ENCODE measurements at regions not wholly inside any gene's neighbourhood (a gene's known extent, or its start where the extent isn't known, plus 50 kb on each side); places are given as distances from the start of the nearest gene placed in this dataset.

- Histone ChIP-seq H3K27me3 (ENCODE audit: control insufficient read depth, insufficient read depth, low read length) (no peaks in the 10 kb centered on the region), H4K20me1 (ENCODE audit: insufficient read depth, low read length) (no peaks in the 10 kb centered on the region), H4K5ac (ENCODE audit: low read depth, low read length) (no peak overlapping the region), H3K9me3 (ENCODE audit: control insufficient read depth, insufficient read depth, low read length) (no peaks in the 10 kb centered on the region), H3K27ac (ENCODE audit: insufficient read depth, low read length) (no peak overlapping the region), H3K14ac (replicated peaks; ENCODE audit: low read depth, low read length) (no peak overlapping the region), H3K4me2 (ENCODE audit: low read depth, low read length) (no peak overlapping the region), H3K18ac (ENCODE audit: low read depth, low read length) (no peak overlapping the region), H3K4me1 (ENCODE audit: control insufficient read depth, insufficient read depth, low read length) (peaks cover 2% of the 10 kb centered on the region), H3K36me3 (ENCODE audit: control insufficient read depth, insufficient read depth, low read length) (0 out of 2 replicates have a peak, but pooled peaks cover 3% of the 10 kb centered on the region), H3K9ac (ENCODE audit: low read depth, low read length) (no peak overlapping the region), H3K9me1 (ENCODE audit: insufficient read depth, low read length) (no peaks in the 10 kb centered on the region), H2BK20ac (ENCODE audit: low read depth, low read length) (no peak overlapping the region), H3K4ac (ENCODE audit: low read depth, low read length) (no peak overlapping the region), H3K79me1 (ENCODE audit: low read depth in 1 of 2, low read length in 2 of 2) (no peaks in the 10 kb centered on the region), H3K56ac (ENCODE audit: extremely low read depth, insufficient read depth, low read length) (no peak overlapping the region), H2BK120ac (ENCODE audit: low read depth, low read length) (no peak overlapping the region), H2AK9ac (replicated peaks; ENCODE audit: low read depth, low read length, poor library complexity) (no peak overlapping the region), H2AK5ac (ENCODE audit: low read depth, low read length) (no peak overlapping the region), H3K23ac (ENCODE audit: low read depth, low read length) (no peak overlapping the region), H2AFZ (replicated peaks; ENCODE audit: low read length, poor library complexity) (no peak overlapping the region), H4K8ac (ENCODE audit: low read depth in 2 of 2, low read length in 2 of 2) (no peak overlapping the region), H2BK5ac (ENCODE audit: low read depth, low read length, poor library complexity, severe bottlenecking) (no peak overlapping the region), H3K4me3 (ENCODE audit: insufficient read depth, low read depth, low read length) (no peak overlapping the region), H2BK15ac (ENCODE audit: low read depth, low read length) (no peak overlapping the region), H4K91ac (ENCODE audit: insufficient read depth, low read depth, low read length) (no peak overlapping the region)
- in situ Hi-C loops (cut with MboI; ENCODE audit: low sequenced_read_pairs) (no loop called here), intact Hi-C loops (cut with micrococcal nuclease) (no loop called here), dilution Hi-C loops (cut with HindIII; ENCODE audit: low sequenced_read_pairs, unreplicated experiment) (no loop called here)
- ChIA-PET CTCF (interaction anchor here (1.0 to 1.1 kb wide), 2 partner anchors 14 to 215 kb away, joined by 3 to 4 read pairs; no protein-coding TSS in a partner anchor), POLR2A (ENCODE audit: unreplicated experiment) (no interaction called here)
- ATAC-seq (ENCODE audit: low read depth) (no peak), DNase-seq (no peak)
- BruUV-seq (replicated peaks) = no TSS peak
- TF ChIP-seq SMC3 (IDR thresholded peaks at IDR 0.05; ENCODE audit: low read depth, low read length) (no peak), BHLHE40 (IDR thresholded peaks at IDR 0.05; ENCODE audit: low read depth, low read length) (no peak), CTCF (conservative IDR thresholded peaks at IDR 0.05; ENCODE audit: low read depth, low read length) (no peak), MXI1 (IDR thresholded peaks at IDR 0.05; ENCODE audit: borderline replicate concordance, low read depth, low read length) (no peak), NFE2L2 (IDR thresholded peaks at IDR 0.05; ENCODE audit: low read depth, low read length) (no peak), POLR2A (IDR thresholded peaks at IDR 0.05; ENCODE audit: low read depth, low read length) (no peak), RCOR1 (IDR thresholded peaks at IDR 0.05; ENCODE audit: insufficient replicate concordance, low read length) (no peak), CEBPB (IDR thresholded peaks at IDR 0.05; ENCODE audit: low read depth, low read length) (no peak), FOS (IDR thresholded peaks at IDR 0.05; ENCODE audit: low read depth, low read length) (no peak), USF2 (IDR thresholded peaks at IDR 0.05; ENCODE audit: low read depth, low read length) (no peak), MAFK (IDR thresholded peaks at IDR 0.05; ENCODE audit: low read depth, low read length) (no peak), CHD1 (IDR thresholded peaks at IDR 0.05; ENCODE audit: low read depth, low read length) (no peak)
- WGBS, 2 experiments (ENCODE audit: extremely low coverage in 2 of 2, insufficient read length in 1 of 2) = 90% methylated on average over 7 of the region's 22 CpGs; no CpG with 5 or more reads in 1 of the 2 experiments
Measured at GRCh38 chr18:23331091-23331920, 121.8 kb upstream of the RIOK3 start.

Measured in IMR-90 (cell line).